Liver (tissue), 3 donors: ENCODE measurements at regions not wholly inside any gene's neighbourhood (a gene's known extent, or its start where the extent isn't known, plus 50 kb on each side); places are given as distances from the start of the nearest gene placed in this dataset.

Experiments
- CTCF ChIP-seq: fragments of 150-350 bp; IDR thresholded peaks from 2 replicates; pipeline ENCODE4 v1.5.1; 2017; ENCODE audit warnings: improper control_type of control experiment, low read depth, low read length; ENCODE audit not compliant: missing input control
- HNF4G ChIP-seq: IDR thresholded peaks from 2 replicates; pipeline ENCODE4 v1.6.1; 2016; ENCODE audit warnings: antibody characterized with exemption
- JUND ChIP-seq, 2 donors: IDR thresholded peaks; 2 replicates each; pipeline ENCODE4 v1.6.1; 2016; ENCODE audit warnings: antibody characterized with exemption in 2 of 2
- MAX ChIP-seq: IDR thresholded peaks from 2 replicates; pipeline ENCODE4 v1.6.1; 2016; ENCODE audit warnings: antibody characterized with exemption
- RAD21 ChIP-seq, 2 donors: IDR thresholded peaks; 2 replicates each; pipeline ENCODE4 v1.6.1; 2016; ENCODE audit warnings: antibody characterized with exemption in 2 of 2, mild to moderate bottlenecking in 2 of 2
- YY1 ChIP-seq: IDR thresholded peaks from 2 replicates; pipeline ENCODE4 v1.6.1; 2016; ENCODE audit warnings: antibody characterized with exemption, mild to moderate bottlenecking
- TF ChIP-seq, protein P1 (sequence below): IDR thresholded peaks from 2 replicates; pipeline ENCODE4 v1.6.1; 2016; ENCODE audit warnings: antibody characterized with exemption, mild to moderate bottlenecking
- donor health status: healthy.
- donor health status: healthy.

- TF ChIP-seq CTCF = no peak
- TF ChIP-seq YY1 = no peak
- TF ChIP-seq, protein P1, sequence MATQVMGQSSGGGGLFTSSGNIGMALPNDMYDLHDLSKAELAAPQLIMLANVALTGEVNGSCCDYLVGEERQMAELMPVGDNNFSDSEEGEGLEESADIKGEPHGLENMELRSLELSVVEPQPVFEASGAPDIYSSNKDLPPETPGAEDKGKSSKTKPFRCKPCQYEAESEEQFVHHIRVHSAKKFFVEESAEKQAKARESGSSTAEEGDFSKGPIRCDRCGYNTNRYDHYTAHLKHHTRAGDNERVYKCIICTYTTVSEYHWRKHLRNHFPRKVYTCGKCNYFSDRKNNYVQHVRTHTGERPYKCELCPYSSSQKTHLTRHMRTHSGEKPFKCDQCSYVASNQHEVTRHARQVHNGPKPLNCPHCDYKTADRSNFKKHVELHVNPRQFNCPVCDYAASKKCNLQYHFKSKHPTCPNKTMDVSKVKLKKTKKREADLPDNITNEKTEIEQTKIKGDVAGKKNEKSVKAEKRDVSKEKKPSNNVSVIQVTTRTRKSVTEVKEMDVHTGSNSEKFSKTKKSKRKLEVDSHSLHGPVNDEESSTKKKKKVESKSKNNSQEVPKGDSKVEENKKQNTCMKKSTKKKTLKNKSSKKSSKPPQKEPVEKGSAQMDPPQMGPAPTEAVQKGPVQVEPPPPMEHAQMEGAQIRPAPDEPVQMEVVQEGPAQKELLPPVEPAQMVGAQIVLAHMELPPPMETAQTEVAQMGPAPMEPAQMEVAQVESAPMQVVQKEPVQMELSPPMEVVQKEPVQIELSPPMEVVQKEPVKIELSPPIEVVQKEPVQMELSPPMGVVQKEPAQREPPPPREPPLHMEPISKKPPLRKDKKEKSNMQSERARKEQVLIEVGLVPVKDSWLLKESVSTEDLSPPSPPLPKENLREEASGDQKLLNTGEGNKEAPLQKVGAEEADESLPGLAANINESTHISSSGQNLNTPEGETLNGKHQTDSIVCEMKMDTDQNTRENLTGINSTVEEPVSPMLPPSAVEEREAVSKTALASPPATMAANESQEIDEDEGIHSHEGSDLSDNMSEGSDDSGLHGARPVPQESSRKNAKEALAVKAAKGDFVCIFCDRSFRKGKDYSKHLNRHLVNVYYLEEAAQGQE = no peak
- no peak for TF ChIP-seq HNF4G
- TF ChIP-seq JUND (IDR thresholded peaks at IDR 0.05) = no peak
- no peak for TF ChIP-seq MAX
- TF ChIP-seq RAD21 (IDR thresholded peaks at IDR 0.05) = no peak
Measured at GRCh38 chr7:53325061-53325460, 289.6 kb downstream of the POM121L12 start.
